ENCODE measurements at regions not wholly inside any gene's neighbourhood (a gene's known extent, or its start where the extent isn't known, plus 50 kb on each side); places are given as distances from the start of the nearest gene placed in this dataset.

DNA sequence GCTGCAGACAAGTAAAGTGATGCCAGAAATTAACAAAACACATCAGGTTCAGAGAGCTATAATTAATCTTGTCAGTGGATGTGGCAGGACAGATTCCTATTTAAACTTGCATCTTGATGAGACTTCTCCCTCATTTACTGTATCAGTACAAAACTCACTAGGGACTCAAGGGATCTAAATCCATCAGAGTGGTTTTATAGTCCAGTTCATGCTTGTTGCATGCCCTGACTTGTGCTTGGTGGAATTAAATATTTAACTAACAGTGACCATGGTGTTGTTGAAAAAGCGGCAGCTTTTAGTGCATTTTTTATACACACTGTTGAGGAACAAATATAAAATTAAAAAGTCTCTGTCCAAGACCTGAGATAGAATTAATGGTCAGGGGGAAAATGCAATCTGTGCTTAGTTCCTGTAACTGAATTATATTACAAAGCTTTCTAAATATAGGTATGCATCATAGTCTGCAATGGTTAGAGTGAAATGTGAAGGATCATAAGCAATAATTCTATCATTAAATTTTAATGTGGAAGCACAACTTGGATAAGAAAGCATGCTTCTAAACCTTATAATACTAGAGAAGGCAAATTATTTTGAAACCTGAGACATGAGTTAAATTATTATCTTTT lies 1475.5 kb upstream of the TENM4 start:
- TF ChIP-seq POLR2A (IDR thresholded peaks at IDR 0.05; ENCODE audit: low read length): no peak
- TF ChIP-seq GATA1 (IDR thresholded peaks at IDR 0.05; ENCODE audit: low read depth, low read length): no peak
